ENCODE measurements at regions not wholly inside any gene's neighbourhood (a gene's known extent, or its start where the extent isn't known, plus 50 kb on each side); places are given as distances from the start of the nearest gene placed in this dataset.

DNA sequence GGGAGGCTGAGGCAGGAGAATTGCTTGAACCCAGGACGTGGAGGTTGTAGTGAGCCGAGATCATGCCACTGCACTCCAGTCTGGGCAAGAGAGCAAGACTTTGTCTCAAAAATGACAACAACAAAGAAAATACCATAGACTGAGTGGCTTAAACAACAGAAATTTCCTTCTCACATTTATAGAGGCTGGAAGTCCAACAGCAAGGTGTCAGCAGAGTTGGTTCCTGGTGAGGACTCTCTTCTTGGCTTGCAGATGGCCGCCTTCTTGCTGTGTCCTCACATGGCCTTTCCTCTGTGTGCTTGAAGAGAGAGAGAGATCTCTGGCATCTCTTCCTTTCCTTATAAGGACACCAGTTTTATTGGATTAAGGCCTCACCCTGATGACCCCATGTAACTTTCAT lies 56.1 kb upstream of the ADGRE5 start:
- no peak for TF ChIP-seq RCOR1 (IDR thresholded peaks at IDR 0.05; ENCODE audit: low read length)
- TF ChIP-seq, protein P1, sequence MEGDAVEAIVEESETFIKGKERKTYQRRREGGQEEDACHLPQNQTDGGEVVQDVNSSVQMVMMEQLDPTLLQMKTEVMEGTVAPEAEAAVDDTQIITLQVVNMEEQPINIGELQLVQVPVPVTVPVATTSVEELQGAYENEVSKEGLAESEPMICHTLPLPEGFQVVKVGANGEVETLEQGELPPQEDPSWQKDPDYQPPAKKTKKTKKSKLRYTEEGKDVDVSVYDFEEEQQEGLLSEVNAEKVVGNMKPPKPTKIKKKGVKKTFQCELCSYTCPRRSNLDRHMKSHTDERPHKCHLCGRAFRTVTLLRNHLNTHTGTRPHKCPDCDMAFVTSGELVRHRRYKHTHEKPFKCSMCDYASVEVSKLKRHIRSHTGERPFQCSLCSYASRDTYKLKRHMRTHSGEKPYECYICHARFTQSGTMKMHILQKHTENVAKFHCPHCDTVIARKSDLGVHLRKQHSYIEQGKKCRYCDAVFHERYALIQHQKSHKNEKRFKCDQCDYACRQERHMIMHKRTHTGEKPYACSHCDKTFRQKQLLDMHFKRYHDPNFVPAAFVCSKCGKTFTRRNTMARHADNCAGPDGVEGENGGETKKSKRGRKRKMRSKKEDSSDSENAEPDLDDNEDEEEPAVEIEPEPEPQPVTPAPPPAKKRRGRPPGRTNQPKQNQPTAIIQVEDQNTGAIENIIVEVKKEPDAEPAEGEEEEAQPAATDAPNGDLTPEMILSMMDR (IDR thresholded peaks at IDR 0.05), result no peak

Measured in SK-N-SH (cell line).